HG03060 (cell line): ENCODE measurements at regions not wholly inside any gene's neighbourhood (a gene's known extent, or its start where the extent isn't known, plus 50 kb on each side); places are given as distances from the start of the nearest gene placed in this dataset.
A peak's percentile ranks its signal among the peaks of the same experiment; 100 is the strongest.

ENCODE experiments used
- ATAC-seq: cut with Tn5 transposase; IDR thresholded peaks from one replicate; pipeline ENCODE4 v1.9.1; 2021; ENCODE audit warnings: low read depth, moderate number of reproducible peaks; ENCODE audit not compliant: unreplicated experiment

- no peak for ATAC-seq
These were observed 281.9 kb downstream of the SOX9 start for GRCh38 chr17:72402727-72403210.

DNA sequence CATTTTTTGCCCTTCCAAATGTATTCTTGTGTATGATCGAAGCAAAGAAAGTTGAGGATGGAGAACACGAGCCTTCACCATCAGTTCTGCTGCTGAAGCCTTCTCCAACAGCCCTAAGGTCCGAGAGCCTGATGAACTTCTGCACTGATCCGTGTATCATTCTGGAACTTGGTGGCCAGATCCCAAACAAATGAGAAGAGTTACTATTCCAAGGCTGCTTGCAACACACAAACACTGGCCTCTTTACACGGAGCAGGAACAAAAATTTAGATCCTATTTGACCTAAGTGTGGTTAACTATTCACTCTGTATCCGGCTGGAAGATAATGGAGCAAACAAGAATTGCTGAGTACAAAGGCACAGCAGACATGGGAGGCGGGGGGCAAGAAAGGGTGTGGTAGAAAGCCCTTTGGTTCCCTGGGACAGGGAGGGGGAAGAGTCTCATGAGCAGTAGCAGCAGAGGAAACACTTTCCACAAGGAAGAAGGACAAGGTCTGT, 282.9 kb downstream of the SOX9 start:
- ATAC-seq: no peak

GRCh38 chr17:72404872-72405271, 284.1 kb downstream of the SOX9 start:
- no peak for ATAC-seq

GRCh38 chr17:72405662-72406230, 284.9 kb downstream of the SOX9 start:
- ATAC-seq: no peak

GRCh38 chr17:72406498-72406897, 285.7 kb downstream of the SOX9 start:
- ATAC-seq: no peak

GRCh38 chr17:72407336-72407909, 286.6 kb downstream of the SOX9 start:
- peak; percentile 90 for ATAC-seq

- no peak for ATAC-seq
These were observed 287.1 kb downstream of the SOX9 start for GRCh38 chr17:72407931-72408330.

DNA sequence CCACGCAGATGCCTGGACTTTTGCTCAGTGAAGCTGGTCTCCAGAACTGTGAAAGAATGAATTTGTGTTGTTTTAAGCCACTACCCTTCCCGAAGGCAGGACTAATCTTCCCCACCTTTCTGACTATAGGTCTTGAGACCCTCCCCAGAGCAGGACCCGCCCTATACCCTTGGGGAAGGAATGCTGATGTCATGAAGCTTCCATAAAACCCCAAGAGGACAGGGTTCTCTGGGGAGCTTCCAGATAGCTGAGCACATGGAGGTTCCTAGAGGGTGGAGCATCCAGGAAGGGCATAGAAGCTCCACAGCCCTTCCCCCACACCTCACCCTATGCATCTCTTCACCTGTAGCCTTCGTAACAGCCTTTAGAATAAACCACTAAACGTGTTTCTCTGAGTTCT, 287.8 kb downstream of the SOX9 start:
- ATAC-seq: no peak

GRCh38 chr17:72409405-72410002, 288.7 kb downstream of the SOX9 start:
- ATAC-seq: no peak

GRCh38 chr17:72411124-72411563, 290.3 kb downstream of the SOX9 start:
- ATAC-seq: no peak

DNA sequence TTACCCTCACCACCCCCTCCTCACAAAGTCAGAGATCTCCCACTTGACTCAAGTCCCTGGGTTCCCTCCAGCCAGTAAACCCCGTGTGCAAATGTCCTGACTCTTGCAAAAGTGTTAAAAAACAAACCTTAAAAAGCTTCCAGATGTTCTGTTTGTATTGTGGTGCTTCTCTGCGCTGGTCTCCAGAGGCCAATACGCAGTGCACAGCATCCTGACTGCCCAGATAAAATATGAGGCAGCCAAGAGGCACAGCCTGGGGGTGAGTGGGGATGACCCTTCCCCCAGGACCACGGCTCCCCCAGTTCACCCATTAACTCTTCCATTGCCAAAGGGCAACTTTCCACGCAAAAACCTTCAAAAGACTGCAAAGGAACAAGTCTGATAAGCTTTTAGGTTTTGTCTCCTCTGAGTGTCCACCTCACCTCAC, 291.8 kb downstream of the SOX9 start:
- ATAC-seq: no peak

- ATAC-seq: no peak
These were observed 292.5 kb downstream of the SOX9 start for GRCh38 chr17:72413077-72414031.

DNA sequence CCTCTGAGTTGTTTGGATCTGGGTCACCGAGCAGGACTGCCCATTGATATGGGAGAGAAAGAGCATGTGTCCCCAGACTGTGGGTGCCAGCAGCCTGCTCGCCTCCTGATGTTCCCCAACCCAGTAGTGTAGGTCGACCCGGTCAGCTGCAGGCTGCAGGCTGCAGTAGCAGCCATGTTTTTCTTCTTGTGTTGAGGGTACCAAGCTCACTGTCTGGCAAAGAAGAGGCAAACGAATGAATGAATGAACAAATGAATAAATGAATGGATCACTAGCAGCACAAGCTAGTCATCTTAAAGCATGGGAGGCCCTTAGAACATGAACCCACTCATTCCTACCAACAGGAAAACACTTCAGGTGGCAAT, 293.2 kb downstream of the SOX9 start:
- ATAC-seq: no peak

- ATAC-seq: no peak
These were observed 294.4 kb downstream of the SOX9 start for GRCh38 chr17:72414967-72415853.

GRCh38 chr17:72416054-72416675, 295.3 kb downstream of the SOX9 start:
- no peak for ATAC-seq

GRCh38 chr17:72416905-72417304, 296.1 kb downstream of the SOX9 start:
- no peak for ATAC-seq

GRCh38 chr17:72417627-72418026, 296.8 kb downstream of the SOX9 start:
- no peak for ATAC-seq

DNA sequence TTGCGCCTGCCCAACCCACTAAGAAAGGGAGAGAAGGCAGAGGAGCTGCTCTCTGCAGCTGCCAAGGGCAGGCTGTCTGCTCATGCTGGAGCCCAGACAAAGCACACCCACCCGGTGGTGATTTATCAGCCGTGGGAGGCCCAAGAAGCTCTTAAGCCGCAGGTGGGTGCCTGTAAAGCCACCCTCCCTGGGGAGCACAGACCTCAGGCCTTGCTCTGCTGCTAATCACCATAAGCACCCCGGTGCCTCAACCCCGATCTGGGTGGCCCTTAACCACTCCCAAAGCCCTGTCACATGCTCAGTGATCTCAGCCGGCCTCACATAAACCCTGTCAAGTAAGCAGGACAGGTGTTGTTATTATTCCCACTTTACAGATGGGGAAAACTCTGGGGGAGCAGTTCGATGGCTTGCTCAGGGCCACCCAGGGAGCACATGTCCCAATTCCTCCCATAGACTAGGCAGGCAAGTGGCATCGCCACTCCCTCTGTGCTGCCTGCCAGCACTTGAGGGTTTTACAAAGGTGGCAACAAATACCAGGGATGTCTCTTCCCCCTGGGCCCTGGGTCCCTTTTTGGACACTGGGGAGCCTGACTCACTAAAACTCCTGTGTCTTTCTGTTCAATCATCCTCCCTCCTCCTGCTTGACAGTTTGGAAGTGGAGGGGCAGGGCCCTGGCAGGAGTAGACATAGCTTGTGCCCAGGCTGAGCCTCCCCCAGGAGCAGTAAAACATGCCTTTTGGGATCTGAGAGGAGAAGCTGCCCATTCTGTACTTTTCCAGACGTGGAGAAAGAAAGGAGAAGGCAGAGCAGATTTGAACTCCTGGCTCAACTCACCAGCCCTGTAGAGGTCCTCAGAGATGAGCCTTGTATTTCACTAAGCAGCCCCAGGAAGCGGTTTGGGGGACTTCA, 299.3 kb downstream of the SOX9 start:
- peak; percentile 38 for ATAC-seq
